CD14-positive monocyte (primary cell): ENCODE measurements at regions not wholly inside any gene's neighbourhood (a gene's known extent, or its start where the extent isn't known, plus 50 kb on each side); places are given as distances from the start of the nearest gene placed in this dataset.

Source experiments
- DNase-seq, 3 donors: peaks; one replicate each; pipeline ENCODE4 v3.0.0-alpha.2; 2011 to 2022
- H2AFZ ChIP-seq: 2 replicates; pipeline ENCODE4 v1.6.0; 2012; ENCODE audit warnings: mild to moderate bottlenecking, low read depth, low read length, inconsistent platforms; ENCODE audit not compliant: insufficient read depth, poor library complexity, severe bottlenecking
- H3K27ac ChIP-seq, 2 donors: 1 replicate in 1 of 2; 2 replicates in 1 of 2; pipeline ENCODE4 v1.5.1; 2012 to 2013; ENCODE audit warnings: low read length in 2 of 2, control low read depth in 1 of 2, inconsistent platforms in 1 of 2, low read depth in 1 of 2, mild to moderate bottlenecking in 1 of 2
- H3K27me3 ChIP-seq, 2 donors: one replicate each; pipeline versions ENCODE4 v1.6.0 to v1.6.1; 2011 to 2013; ENCODE audit warnings: low read length in 2 of 2; ENCODE audit not compliant: control insufficient read depth in 2 of 2, insufficient read depth in 2 of 2
- H3K36me3 ChIP-seq, 2 donors: replicated peaks in 1 of 2; 1 replicate in 1 of 2; 2 replicates in 1 of 2; pipeline versions ENCODE4 v1.5.1 to v1.6.1; 2012 to 2013; ENCODE audit warnings: low read length in 2 of 2, control low read depth in 1 of 2, inconsistent platforms in 1 of 2, mild to moderate bottlenecking in 1 of 2; ENCODE audit not compliant: insufficient read depth in 2 of 2, control insufficient read depth in 1 of 2
- H3K4me1 ChIP-seq, 2 donors: 1 replicate in 1 of 2; 2 replicates in 1 of 2; pipeline versions ENCODE4 v1.5.1 to v1.6.1; 2012 to 2013; ENCODE audit warnings: low read length in 2 of 2, control low read depth in 1 of 2, inconsistent platforms in 1 of 2, mild to moderate bottlenecking in 1 of 2, moderate library complexity in 1 of 2; ENCODE audit not compliant: insufficient read depth in 2 of 2, control insufficient read depth in 1 of 2
- H3K4me2 ChIP-seq: replicated peaks from 2 replicates; pipeline ENCODE3; 2012; ENCODE audit warnings: low read length, moderate library complexity, mild to moderate bottlenecking; ENCODE audit not compliant: poor library complexity, severe bottlenecking; ENCODE audit errors: extremely low read depth
- H3K4me3 ChIP-seq, 3 experiments: fragments of 200-600 bp in 1 of 3; sonication (generic) in 1 of 3; replicated peaks in 1 of 3; 1 replicate in 2 of 3; 2 replicates in 1 of 3; pipeline ENCODE4 v1.5.1; 2011 to 2013; ENCODE audit warnings: low read length in 3 of 3, mild to moderate bottlenecking in 3 of 3, control low read depth in 2 of 3, low read depth in 2 of 3, inconsistent platforms in 1 of 3, moderate library complexity in 1 of 3
- H3K79me2 ChIP-seq: 2 replicates; pipeline ENCODE4 v1.6.0; 2012; ENCODE audit warnings: mild to moderate bottlenecking, control low read depth, inconsistent platforms, low read length, moderate library complexity; ENCODE audit not compliant: insufficient read depth
- H3K9ac ChIP-seq: 2 replicates; pipeline ENCODE4 v1.6.0; 2017; ENCODE audit warnings: low read length, mild to moderate bottlenecking; ENCODE audit not compliant: insufficient read depth, poor library complexity, severe bottlenecking
- H3K9me3 ChIP-seq, 2 donors: replicated peaks in 1 of 2; 1 replicate in 1 of 2; 2 replicates in 1 of 2; pipeline versions ENCODE4 v1.5.1 to v1.6.1; 2012 to 2013; ENCODE audit warnings: low read length in 2 of 2, control low read depth in 1 of 2; ENCODE audit not compliant: control insufficient read depth in 1 of 2, insufficient read depth in 1 of 2
- H4K20me1 ChIP-seq: 2 replicates; pipeline ENCODE4 v1.6.0; 2012; ENCODE audit warnings: mild to moderate bottlenecking, low read length, control low read depth, moderate library complexity; ENCODE audit not compliant: insufficient read depth
- H3K27ac Mint-ChIP-seq, 7 donors: one replicate each; pipeline ENCODE4 v1.8.0; 2020; ENCODE audit warnings: mild to moderate bottlenecking in 7 of 7, mixed read lengths in 7 of 7, moderate library complexity in 6 of 7, inconsistent platforms in 2 of 7
- H3K27me3 Mint-ChIP-seq, 3 donors: one replicate each; pipeline ENCODE4 v1.8.0; 2021 to 2022; ENCODE audit warnings: low read depth in 3 of 3, mild to moderate bottlenecking in 3 of 3, mixed read lengths in 3 of 3, moderate library complexity in 3 of 3, inconsistent platforms in 1 of 3
- H3K36me3 Mint-ChIP-seq, 2 donors: one replicate each; pipeline ENCODE4 v1.8.0; 2020; ENCODE audit warnings: mixed read lengths in 2 of 2, inconsistent platforms in 1 of 2, mild to moderate bottlenecking in 1 of 2
- H3K4me1 Mint-ChIP-seq: one replicate; pipeline ENCODE4 v1.8.0; 2020; ENCODE audit warnings: mild to moderate bottlenecking, mixed read lengths
- H3K4me3 Mint-ChIP-seq, 2 donors: one replicate each; pipeline ENCODE4 v1.8.0; 2020; ENCODE audit warnings: mild to moderate bottlenecking in 2 of 2, mixed read lengths in 2 of 2, moderate library complexity in 1 of 2
- H3K9me3 Mint-ChIP-seq, 7 donors: one replicate each; pipeline ENCODE4 v1.8.0; 2020 to 2022; ENCODE audit warnings: mixed read lengths in 7 of 7, mild to moderate bottlenecking in 6 of 7, moderate library complexity in 6 of 7, inconsistent platforms in 2 of 7
- CTCF ChIP-seq: fragments of 200-600 bp; IDR thresholded peaks from one replicate; pipeline ENCODE4 v1.8.0; 2022; ENCODE audit warnings: antibody characterized with exemption, mild to moderate bottlenecking
- WGBS: methylation state at CpG from one replicate; pipeline ENCODE4 v1.1.5; 2013; ENCODE audit warnings: missing lambda C conversion rate; ENCODE audit not compliant: insufficient coverage; 5-methylcytosine and 5-hydroxymethylcytosine counted together
- intact Hi-C, 2 donors: fragments of 100-400 bp; cut with micrococcal nuclease; formaldehyde crosslinking; loops; one replicate each; pipeline versions ENCODE4 v1.15.0 to v1.15.1; 2023

- Mint-ChIP-seq H3K27ac (no peak overlapping the region), H3K9me3 (peaks cover 0 to 1% (median 0%) of the 10 kb centered on the region in 7 donors), H3K4me3 (no peak overlapping the region), H3K36me3 (no peaks in the 10 kb centered on the region), H3K27me3 (peaks cover 7 to 12% (median 11%) of the 10 kb centered on the region in 3 donors), H3K4me1 (peaks cover 17% of the 10 kb centered on the region)
- WGBS: 88% methylated on average over 4 of the region's 5 CpGs
- no peak for TF ChIP-seq CTCF
- no peaks in the 10 kb centered on the region for H3K9me3 ChIP-seq
- peaks cover 12 to 13% of the 10 kb centered on the region in 2 donors for H3K4me1 ChIP-seq
- DNase-seq: no peak
- no peaks in the 10 kb centered on the region for H4K20me1 ChIP-seq
- no peaks in the 10 kb centered on the region for H3K79me2 ChIP-seq
- no peak overlapping the region for H3K9ac ChIP-seq
- H3K4me3 ChIP-seq: no peak overlapping the region
- intact Hi-C loops: no loop called here
- H3K36me3 ChIP-seq: no peaks in the 10 kb centered on the region
- no peak overlapping the region for H3K27ac ChIP-seq
- no peak overlapping the region for H3K4me2 ChIP-seq
- H3K27me3 ChIP-seq: no peaks in the 10 kb centered on the region
- no peak overlapping the region for H2AFZ ChIP-seq
Observed at GRCh38 chr11:69572861-69573260, 68.1 kb upstream of the CCND1 start.

- H3K36me3 ChIP-seq: no peaks in the 10 kb centered on the region
- H3K4me3 ChIP-seq: no peak overlapping the region
- Mint-ChIP-seq H3K27me3 (peaks cover 7 to 12% (median 9%) of the 10 kb centered on the region in 3 donors), H3K36me3 (no peaks in the 10 kb centered on the region), H3K27ac (no peak overlapping the region), H3K9me3 (peaks cover 0 to 3% (median 0%) of the 10 kb centered on the region in 7 donors), H3K4me3 (no peak overlapping the region), H3K4me1 (peaks cover 17% of the 10 kb centered on the region)
- no peak overlapping the region for H3K27ac ChIP-seq
- WGBS: 89% methylated on average over 6 of the region's 13 CpGs
- TF ChIP-seq CTCF: no peak
- H3K4me1 ChIP-seq: peaks cover 12 to 13% of the 10 kb centered on the region in 2 donors
- intact Hi-C loops: no loop called here
- no peak for DNase-seq
- H3K27me3 ChIP-seq: no peaks in the 10 kb centered on the region
- H3K4me2 ChIP-seq: no peak overlapping the region
- H3K9me3 ChIP-seq: no peaks in the 10 kb centered on the region
- H2AFZ ChIP-seq: no peak overlapping the region
- H3K9ac ChIP-seq: no peak overlapping the region
- no peaks in the 10 kb centered on the region for H3K79me2 ChIP-seq
- no peaks in the 10 kb centered on the region for H4K20me1 ChIP-seq
Observed at GRCh38 chr11:69573761-69574607, 67.0 kb upstream of the CCND1 start.
